Testis (tissue), 2 donors: ENCODE measurements at regions not wholly inside any gene's neighbourhood (a gene's known extent, or its start where the extent isn't known, plus 50 kb on each side); places are given as distances from the start of the nearest gene placed in this dataset.

Source experiments
- DNase-seq: peaks from one replicate; pipeline ENCODE4 v3.0.0-alpha.2; 2019
- H3K27ac ChIP-seq, 2 donors: fragments of 200-600 bp; sonication (generic); one replicate each; pipeline ENCODE4 v1.5.1; 2019
- H3K27me3 ChIP-seq: fragments of 200-600 bp; sonication (generic); one replicate; pipeline ENCODE4 v1.5.1; 2019
- H3K36me3 ChIP-seq: fragments of 200-600 bp; sonication (generic); one replicate; pipeline ENCODE4 v1.5.1; 2017; ENCODE audit warnings: low read depth; ENCODE audit errors: missing control alignments
- H3K4me1 ChIP-seq: fragments of 200-600 bp; sonication (generic); one replicate; pipeline ENCODE4 v1.5.1; 2019
- H3K4me3 ChIP-seq, 2 donors: fragments of 200-600 bp; sonication (generic); one replicate each; pipeline ENCODE4 v1.5.1; 2017 to 2019
- H3K9me3 ChIP-seq: fragments of 200-600 bp; sonication (generic); one replicate; pipeline ENCODE4 v1.5.1; 2017
- POLR2A ChIP-seq: fragments of 450-650 bp; IDR thresholded peaks from one replicate; pipeline ENCODE4 v1.6.1; 2017; ENCODE audit warnings: antibody characterized with exemption, mild to moderate bottlenecking, moderate library complexity
- WGBS, 2 donors: methylation state at CpG; one replicate each; pipeline ENCODE4 v1.1.5; 2018; 5-methylcytosine and 5-hydroxymethylcytosine counted together
- intact Hi-C: fragments of 100-400 bp; cut with DNase I; formaldehyde crosslinking; loops from one replicate; pipeline ENCODE4 v1.15.1; 2023; ENCODE audit warnings: low total_unique reads
- TF ChIP-seq, protein P1 (sequence below), 3 experiments: fragments of 450-650 bp in 2 of 3; fragments of 200-600 bp in 1 of 3; sonication (generic) in 1 of 3; IDR thresholded peaks; one replicate each; pipeline ENCODE4 v1.5.1; 2016 to 2019; ENCODE audit warnings: antibody characterized with exemption in 3 of 3, mild to moderate bottlenecking in 2 of 3, moderate library complexity in 1 of 3

DNA sequence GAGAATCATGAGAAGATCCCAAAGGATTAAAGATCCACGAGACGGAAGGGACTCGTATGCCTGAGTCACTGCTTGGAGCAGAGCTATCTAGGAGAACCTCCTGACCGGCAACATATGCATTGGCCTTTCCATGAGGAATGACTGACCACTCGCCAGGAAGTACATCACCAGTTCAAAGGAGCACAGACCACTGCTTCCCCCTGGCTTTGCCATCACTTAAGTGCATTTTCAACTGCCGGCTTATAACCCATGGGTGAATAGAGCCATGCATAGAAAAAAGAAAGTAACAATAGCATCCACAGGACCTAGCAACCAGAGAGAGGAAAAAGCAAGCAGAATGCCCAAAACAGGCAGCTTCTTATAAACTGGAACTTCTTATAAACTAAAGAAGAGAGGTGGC, 98.3 kb upstream of the ZC3H12C start:
- 80 to 93% methylated on average over 6 of the region's 6 CpGs for WGBS, 2 donors
- Histone ChIP-seq H3K27ac (no peak overlapping the region), H3K27me3 (no peaks in the 10 kb centered on the region), H3K9me3 (no peaks in the 10 kb centered on the region), H3K4me1 (no peaks in the 10 kb centered on the region), H3K4me3 (no peak overlapping the region), H3K36me3 (no peaks in the 10 kb centered on the region)
- intact Hi-C loops, result no loop called here
- TF ChIP-seq, protein P1, sequence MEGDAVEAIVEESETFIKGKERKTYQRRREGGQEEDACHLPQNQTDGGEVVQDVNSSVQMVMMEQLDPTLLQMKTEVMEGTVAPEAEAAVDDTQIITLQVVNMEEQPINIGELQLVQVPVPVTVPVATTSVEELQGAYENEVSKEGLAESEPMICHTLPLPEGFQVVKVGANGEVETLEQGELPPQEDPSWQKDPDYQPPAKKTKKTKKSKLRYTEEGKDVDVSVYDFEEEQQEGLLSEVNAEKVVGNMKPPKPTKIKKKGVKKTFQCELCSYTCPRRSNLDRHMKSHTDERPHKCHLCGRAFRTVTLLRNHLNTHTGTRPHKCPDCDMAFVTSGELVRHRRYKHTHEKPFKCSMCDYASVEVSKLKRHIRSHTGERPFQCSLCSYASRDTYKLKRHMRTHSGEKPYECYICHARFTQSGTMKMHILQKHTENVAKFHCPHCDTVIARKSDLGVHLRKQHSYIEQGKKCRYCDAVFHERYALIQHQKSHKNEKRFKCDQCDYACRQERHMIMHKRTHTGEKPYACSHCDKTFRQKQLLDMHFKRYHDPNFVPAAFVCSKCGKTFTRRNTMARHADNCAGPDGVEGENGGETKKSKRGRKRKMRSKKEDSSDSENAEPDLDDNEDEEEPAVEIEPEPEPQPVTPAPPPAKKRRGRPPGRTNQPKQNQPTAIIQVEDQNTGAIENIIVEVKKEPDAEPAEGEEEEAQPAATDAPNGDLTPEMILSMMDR (IDR thresholded peaks at IDR 0.05), result no peak
- no peak for TF ChIP-seq POLR2A
- no peak for DNase-seq

DNA sequence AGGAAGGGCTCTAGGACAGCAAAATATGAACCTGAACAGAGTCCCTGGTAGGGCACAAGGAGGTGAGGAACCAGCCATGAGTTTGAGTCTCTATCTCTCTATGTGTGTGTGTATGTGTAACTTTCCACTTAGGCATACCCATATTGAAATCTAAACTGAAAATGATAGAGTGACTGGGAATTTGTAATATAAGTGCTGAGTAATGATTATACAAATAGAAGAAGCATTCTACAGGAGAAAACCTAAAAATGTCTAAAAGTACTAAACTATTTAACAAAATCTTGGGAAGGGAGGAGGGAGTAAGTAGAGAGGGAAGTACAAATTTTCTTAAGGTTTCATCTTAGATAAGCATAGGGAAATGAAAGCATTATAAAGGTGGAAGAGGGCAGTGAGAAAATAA, 97.1 kb upstream of the ZC3H12C start:
- Histone ChIP-seq H3K9me3 (no peaks in the 10 kb centered on the region), H3K27ac (no peak overlapping the region), H3K36me3 (no peaks in the 10 kb centered on the region), H3K4me1 (no peaks in the 10 kb centered on the region), H3K4me3 (no peak overlapping the region), H3K27me3 (no peaks in the 10 kb centered on the region)
- intact Hi-C loops, result no loop called here
- no peak for DNase-seq
- TF ChIP-seq, protein P1 (IDR thresholded peaks at IDR 0.05), result no peak
- no peak for TF ChIP-seq POLR2A

DNA sequence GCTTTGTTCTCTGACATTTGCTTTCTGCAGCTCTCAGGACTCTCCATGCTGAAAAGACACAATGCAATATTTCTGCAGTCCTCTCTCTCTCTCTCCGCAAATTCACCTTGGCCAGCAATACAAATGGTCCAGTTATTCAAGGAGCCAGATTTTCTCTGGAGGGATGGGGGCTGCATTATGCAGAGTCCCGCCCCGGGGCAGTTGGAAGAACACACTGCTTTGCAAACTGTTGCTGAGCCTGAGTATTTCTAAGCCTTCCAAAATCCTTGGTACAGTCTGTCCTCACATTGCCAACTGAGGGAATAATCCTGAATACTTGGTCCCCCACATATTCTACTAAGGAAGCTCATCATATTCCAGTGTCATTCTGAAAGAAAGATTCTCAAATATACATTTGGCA, 94.3 kb upstream of the ZC3H12C start:
- DNase-seq, result no peak
- 47 to 83% methylated on average over 3 of the region's 3 CpGs for WGBS, 2 donors
- Histone ChIP-seq H3K27ac (no peak overlapping the region), H3K36me3 (no peaks in the 10 kb centered on the region), H3K9me3 (no peaks in the 10 kb centered on the region), H3K27me3 (no peaks in the 10 kb centered on the region), H3K4me1 (no peaks in the 10 kb centered on the region), H3K4me3 (no peak overlapping the region)
- intact Hi-C loops, result no loop called here
- no peak for TF ChIP-seq POLR2A
- TF ChIP-seq, protein P1 (IDR thresholded peaks at IDR 0.05), result no peak

DNA sequence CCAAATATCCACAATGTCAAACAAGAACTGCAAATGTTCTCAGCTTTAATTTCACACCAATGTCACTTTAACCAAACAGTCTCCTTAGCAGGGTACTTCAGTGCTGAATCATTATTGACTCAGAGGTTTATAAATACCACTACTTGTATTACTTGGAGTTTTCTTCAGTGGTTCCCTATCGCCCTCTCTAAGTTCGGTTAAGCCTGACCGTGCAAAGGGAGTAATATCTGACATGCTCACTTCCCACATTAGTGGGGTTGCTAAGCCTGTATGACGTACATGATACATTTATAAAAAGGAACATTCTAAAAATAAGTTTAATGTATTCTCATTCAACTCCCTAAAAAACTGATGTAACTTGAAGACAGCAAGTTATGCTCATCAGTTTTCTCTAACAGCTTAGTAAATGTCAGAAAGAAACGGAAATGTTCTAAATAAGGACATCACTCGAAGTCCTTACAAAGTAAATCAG, 93.1 kb upstream of the ZC3H12C start:
- Histone ChIP-seq H3K4me3 (no peak overlapping the region), H3K9me3 (no peaks in the 10 kb centered on the region), H3K36me3 (no peaks in the 10 kb centered on the region), H3K4me1 (no peaks in the 10 kb centered on the region), H3K27ac (no peak overlapping the region), H3K27me3 (no peaks in the 10 kb centered on the region)
- TF ChIP-seq POLR2A, result no peak
- TF ChIP-seq, protein P1 (IDR thresholded peaks at IDR 0.05), result no peak
- 53 to 75% methylated on average over 6 of the region's 6 CpGs for WGBS, 2 donors
- intact Hi-C loops, result no loop called here
- no peak for DNase-seq

DNA sequence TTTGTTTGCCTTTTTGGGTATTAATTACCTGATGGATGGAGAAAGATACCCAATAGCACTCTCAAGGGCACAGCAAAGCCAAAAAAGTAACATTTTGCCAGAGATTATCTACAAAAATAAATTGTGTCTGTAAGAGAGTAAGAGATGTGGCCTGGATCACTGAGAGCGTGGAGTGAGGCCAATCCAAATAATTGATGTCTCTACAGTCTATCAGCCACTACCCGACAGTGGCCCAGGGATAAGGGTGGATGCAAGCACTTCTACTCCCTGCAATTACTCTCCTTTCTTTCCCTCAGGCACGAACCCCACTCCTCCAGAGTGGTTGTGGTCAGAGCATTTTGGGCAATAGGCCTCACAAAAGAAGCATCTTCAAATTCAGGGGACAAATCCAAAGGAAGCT, 92.3 kb upstream of the ZC3H12C start:
- H3K27ac ChIP-seq, result no peak overlapping the region
- DNase-seq, result no peak
- no peak for TF ChIP-seq POLR2A
- TF ChIP-seq, protein P1 (IDR thresholded peaks at IDR 0.05), result no peak
- no peaks in the 10 kb centered on the region for H3K9me3 ChIP-seq
- WGBS, 2 donors, result 52% methylated on average over 3 of the region's 3 CpGs
- no peak overlapping the region for H3K4me3 ChIP-seq
- intact Hi-C loops, result no loop called here
- H3K4me1 ChIP-seq, result no peaks in the 10 kb centered on the region
- no peaks in the 10 kb centered on the region for H3K36me3 ChIP-seq
- H3K27me3 ChIP-seq, result no peaks in the 10 kb centered on the region
